Ascending aorta (tissue), 2 donors: ENCODE measurements at regions not wholly inside any gene's neighbourhood (a gene's known extent, or its start where the extent isn't known, plus 50 kb on each side); places are given as distances from the start of the nearest gene placed in this dataset.

Experiments
- DNase-seq, 2 donors: peaks; one replicate each; pipeline ENCODE4 v3.0.0-alpha.2; 2019; ENCODE audit warnings: low spot score in 2 of 2
- H3K27ac ChIP-seq, 2 donors: fragments of 200-600 bp; sonication (generic); one replicate each; pipeline ENCODE4 v1.5.1; 2016 to 2017; ENCODE audit warnings: mild to moderate bottlenecking in 1 of 2
- H3K27me3 ChIP-seq: fragments of 200-600 bp; sonication (generic); one replicate; pipeline ENCODE4 v1.5.1; 2017
- H3K36me3 ChIP-seq, 2 donors: fragments of 200-600 bp; sonication (generic); one replicate each; pipeline ENCODE4 v1.5.1; 2016
- H3K4me1 ChIP-seq, 2 donors: fragments of 200-600 bp; sonication (generic); one replicate each; pipeline ENCODE4 v1.5.1; 2016 to 2017; ENCODE audit warnings: mild to moderate bottlenecking in 1 of 2
- H3K4me3 ChIP-seq, 2 donors: fragments of 200-600 bp; sonication (generic); one replicate each; pipeline ENCODE4 v1.5.1; 2016 to 2017; ENCODE audit warnings: mild to moderate bottlenecking in 1 of 2
- H3K9me3 ChIP-seq, 2 donors: fragments of 200-600 bp; sonication (generic); one replicate each; pipeline ENCODE4 v1.5.1; 2016
- intact Hi-C: fragments of 100-400 bp; cut with DNase I; formaldehyde crosslinking; loops from one replicate; pipeline ENCODE4 v1.15.1; 2023
- TF ChIP-seq, protein P1 (sequence below), 3 experiments: fragments of 200-600 bp in 2 of 3; fragments of 450-650 bp in 1 of 3; sonication (generic) in 2 of 3; IDR thresholded peaks; one replicate each; pipeline ENCODE4 v1.5.1; 2016 to 2019; ENCODE audit warnings: antibody characterized with exemption in 3 of 3, mild to moderate bottlenecking in 1 of 3, moderate library complexity in 1 of 3

- intact Hi-C loops: no loop called here
- H3K4me1 ChIP-seq: no peaks in the 10 kb centered on the region
- no peaks in the 10 kb centered on the region for H3K36me3 ChIP-seq
- DNase-seq: no peak
- no peak overlapping the region for H3K27ac ChIP-seq
- H3K4me3 ChIP-seq: no peak overlapping the region
- H3K9me3 ChIP-seq: no peaks in the 10 kb centered on the region
- no peaks in the 10 kb centered on the region for H3K27me3 ChIP-seq
- TF ChIP-seq, protein P1, sequence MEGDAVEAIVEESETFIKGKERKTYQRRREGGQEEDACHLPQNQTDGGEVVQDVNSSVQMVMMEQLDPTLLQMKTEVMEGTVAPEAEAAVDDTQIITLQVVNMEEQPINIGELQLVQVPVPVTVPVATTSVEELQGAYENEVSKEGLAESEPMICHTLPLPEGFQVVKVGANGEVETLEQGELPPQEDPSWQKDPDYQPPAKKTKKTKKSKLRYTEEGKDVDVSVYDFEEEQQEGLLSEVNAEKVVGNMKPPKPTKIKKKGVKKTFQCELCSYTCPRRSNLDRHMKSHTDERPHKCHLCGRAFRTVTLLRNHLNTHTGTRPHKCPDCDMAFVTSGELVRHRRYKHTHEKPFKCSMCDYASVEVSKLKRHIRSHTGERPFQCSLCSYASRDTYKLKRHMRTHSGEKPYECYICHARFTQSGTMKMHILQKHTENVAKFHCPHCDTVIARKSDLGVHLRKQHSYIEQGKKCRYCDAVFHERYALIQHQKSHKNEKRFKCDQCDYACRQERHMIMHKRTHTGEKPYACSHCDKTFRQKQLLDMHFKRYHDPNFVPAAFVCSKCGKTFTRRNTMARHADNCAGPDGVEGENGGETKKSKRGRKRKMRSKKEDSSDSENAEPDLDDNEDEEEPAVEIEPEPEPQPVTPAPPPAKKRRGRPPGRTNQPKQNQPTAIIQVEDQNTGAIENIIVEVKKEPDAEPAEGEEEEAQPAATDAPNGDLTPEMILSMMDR (IDR thresholded peaks at IDR 0.05): no peak
Observed at GRCh38 chr6:54043360-54043759, 67.9 kb upstream of the MLIP start.

DNA sequence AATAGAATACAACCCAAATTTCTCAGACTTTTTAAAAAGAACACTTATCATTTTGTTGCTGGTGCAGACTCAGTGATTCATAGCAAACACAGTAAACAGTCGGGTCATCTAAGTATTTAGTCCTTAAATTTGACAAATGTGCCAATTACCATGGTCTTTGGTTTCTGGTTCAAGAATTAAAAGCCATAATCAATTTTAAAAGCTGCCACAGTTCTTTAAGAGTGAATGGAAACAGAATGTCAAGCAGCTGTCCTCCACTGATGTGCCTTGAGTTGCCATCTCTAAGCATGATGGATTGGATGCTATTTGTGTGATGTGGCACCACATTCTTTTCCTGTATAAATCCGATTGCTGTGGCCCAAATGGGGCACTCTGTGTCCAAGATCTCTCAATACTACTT lies 67.2 kb upstream of the MLIP start:
- H3K9me3 ChIP-seq: no peaks in the 10 kb centered on the region
- H3K4me3 ChIP-seq: no peak overlapping the region
- intact Hi-C loops: no loop called here
- TF ChIP-seq, protein P1 (IDR thresholded peaks at IDR 0.05): no peak
- H3K4me1 ChIP-seq: no peaks in the 10 kb centered on the region
- DNase-seq: no peak
- no peaks in the 10 kb centered on the region for H3K36me3 ChIP-seq
- no peak overlapping the region for H3K27ac ChIP-seq
- H3K27me3 ChIP-seq: no peaks in the 10 kb centered on the region

DNA sequence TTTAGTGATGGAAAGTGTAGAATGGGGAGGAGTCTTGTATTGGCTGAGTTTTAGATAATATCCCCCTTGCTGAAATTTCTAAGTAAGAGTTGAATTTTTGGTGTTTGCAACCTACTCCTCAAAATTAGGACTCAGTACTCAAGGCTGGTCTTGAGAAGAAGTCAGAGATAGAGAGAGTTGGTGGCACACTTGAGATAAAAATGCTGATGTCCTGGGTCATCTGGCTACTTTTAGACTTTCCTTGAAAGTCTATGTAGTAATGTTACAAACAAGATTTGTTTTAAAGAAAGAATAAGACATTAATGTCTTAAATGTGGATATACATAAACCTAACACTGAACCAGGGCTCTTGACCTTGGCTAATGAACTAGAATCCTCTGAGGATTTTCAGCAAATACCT lies 62.5 kb upstream of the MLIP start:
- TF ChIP-seq, protein P1 (IDR thresholded peaks at IDR 0.05): no peak
- no peaks in the 10 kb centered on the region for H3K36me3 ChIP-seq
- H3K27me3 ChIP-seq: no peaks in the 10 kb centered on the region
- H3K9me3 ChIP-seq: no peaks in the 10 kb centered on the region
- H3K4me1 ChIP-seq: no peaks in the 10 kb centered on the region
- no peak for DNase-seq
- H3K4me3 ChIP-seq: no peak overlapping the region
- intact Hi-C loops: no loop called here
- H3K27ac ChIP-seq: no peak overlapping the region

- no peak for DNase-seq
- Histone ChIP-seq H3K4me3 (no peak overlapping the region), H3K9me3 (no peaks in the 10 kb centered on the region), H3K4me1 (no peaks in the 10 kb centered on the region), H3K27ac (no peak overlapping the region), H3K36me3 (no peaks in the 10 kb centered on the region), H3K27me3 (no peaks in the 10 kb centered on the region)
- intact Hi-C loops: no loop called here
- TF ChIP-seq, protein P1 (IDR thresholded peaks at IDR 0.05): no peak
Observed at GRCh38 chr6:54050750-54051149, 60.5 kb upstream of the MLIP start.

DNA sequence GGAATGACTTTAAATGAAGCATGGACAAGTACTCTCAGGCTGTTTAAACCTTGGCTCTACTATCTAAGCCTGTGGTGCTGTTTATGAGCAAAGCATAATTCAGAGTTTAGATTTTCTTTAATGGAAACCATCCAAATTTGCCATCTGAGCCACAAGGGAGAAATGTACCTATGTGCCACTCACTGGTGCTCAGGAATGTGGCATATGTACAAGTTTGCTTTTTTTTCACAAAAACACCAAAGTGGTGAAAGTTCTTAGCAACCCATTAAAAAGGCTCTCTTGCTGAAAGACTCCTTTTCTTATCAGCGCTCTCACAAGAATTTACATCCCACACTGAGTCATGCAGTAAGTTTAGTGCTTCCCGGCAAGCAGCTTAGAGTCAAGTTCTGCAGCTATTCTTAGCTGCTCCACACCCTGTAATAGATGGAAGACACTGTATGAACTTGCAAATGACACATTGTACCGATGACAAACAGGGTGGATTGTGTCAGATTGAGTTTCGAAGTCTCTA lies 57.3 kb upstream of the MLIP start:
- H3K4me3 ChIP-seq: no peak overlapping the region

More for the DNA sequence above, 57.3 kb upstream of the MLIP start:
- Histone ChIP-seq H3K4me1 (no peaks in the 10 kb centered on the region), H3K36me3 (no peaks in the 10 kb centered on the region), H3K9me3 (no peaks in the 10 kb centered on the region), H3K27ac (no peak overlapping the region), H3K27me3 (no peaks in the 10 kb centered on the region)
- peak in 1 of 2 donors; percentile 70 for DNase-seq
- intact Hi-C loops: no loop called here
- TF ChIP-seq, protein P1 (IDR thresholded peaks at IDR 0.05): no peak
